ENCODE measurements at regions not wholly inside any gene's neighbourhood (a gene's known extent, or its start where the extent isn't known, plus 50 kb on each side); places are given as distances from the start of the nearest gene placed in this dataset.
"Not testable (repeated sequence)": the region's sequence is repeated elsewhere in the genome, so short reads cannot be mapped to it uniquely, and the experiment has no call there.

GRCh38 chr4:162610116-162610515 lies 446.3 kb upstream of the FSTL5 start:
- FAIRE-seq, result no peak

DNA sequence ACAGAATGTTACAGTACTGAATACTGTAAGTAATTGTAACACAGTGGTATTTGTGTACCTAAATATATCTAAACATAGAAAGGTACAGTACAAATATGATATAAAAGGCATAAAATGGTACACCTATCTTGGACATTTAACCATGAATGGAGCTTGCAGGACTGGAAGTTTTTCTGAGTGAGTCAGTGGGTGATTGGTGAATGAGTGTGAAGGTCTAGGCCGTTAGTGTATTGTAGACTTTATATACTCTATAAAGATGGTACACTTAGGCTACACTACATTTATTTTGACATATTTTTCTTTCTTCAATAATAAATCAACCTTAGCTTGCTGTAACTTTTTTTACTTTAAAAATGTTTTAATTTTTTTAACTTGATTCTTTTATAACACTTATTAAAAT lies 422.5 kb upstream of the FSTL5 start:
- FAIRE-seq, result no peak

DNA sequence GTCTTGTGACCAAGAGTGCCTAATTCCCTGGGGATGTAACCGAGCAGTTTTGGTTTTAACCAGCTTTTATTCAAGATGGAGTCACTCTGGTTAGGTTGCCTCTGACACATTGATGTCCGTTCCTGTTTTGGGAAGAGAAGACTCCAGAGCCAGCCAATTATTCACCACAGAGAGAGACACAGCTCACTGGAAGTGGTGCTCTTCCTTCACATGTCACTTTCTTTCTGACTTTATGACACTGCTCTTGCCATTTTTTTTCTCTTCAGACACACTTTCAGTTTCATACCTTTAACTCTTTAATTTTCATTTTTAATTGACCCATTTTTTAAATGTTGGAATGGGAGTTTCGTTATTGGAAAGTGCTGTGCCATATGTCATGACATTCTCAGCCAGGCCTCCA lies 418.4 kb upstream of the FSTL5 start:
- no peak for FAIRE-seq

- no peak for FAIRE-seq
Observed at GRCh38 chr4:162565730-162566129, 401.9 kb upstream of the FSTL5 start.

DNA sequence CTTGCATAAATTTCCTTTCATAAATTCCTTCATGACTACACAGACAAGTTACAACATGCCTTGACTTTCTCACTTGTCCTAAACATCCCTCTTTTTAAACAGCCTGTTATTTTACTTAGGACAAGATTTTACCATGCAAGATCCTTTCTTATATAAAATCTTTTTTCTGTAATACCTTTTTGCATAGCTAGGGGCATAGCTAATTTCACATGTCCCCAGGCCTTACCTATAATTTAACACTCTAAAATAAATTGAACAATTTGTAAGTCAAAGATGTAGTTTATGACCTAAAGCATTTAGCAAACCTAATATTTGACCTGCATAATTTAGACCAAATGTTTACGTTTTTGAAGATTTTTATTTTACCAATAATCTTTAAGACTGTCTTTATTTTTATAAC lies 396.3 kb upstream of the FSTL5 start:
- no peak for FAIRE-seq

DNA sequence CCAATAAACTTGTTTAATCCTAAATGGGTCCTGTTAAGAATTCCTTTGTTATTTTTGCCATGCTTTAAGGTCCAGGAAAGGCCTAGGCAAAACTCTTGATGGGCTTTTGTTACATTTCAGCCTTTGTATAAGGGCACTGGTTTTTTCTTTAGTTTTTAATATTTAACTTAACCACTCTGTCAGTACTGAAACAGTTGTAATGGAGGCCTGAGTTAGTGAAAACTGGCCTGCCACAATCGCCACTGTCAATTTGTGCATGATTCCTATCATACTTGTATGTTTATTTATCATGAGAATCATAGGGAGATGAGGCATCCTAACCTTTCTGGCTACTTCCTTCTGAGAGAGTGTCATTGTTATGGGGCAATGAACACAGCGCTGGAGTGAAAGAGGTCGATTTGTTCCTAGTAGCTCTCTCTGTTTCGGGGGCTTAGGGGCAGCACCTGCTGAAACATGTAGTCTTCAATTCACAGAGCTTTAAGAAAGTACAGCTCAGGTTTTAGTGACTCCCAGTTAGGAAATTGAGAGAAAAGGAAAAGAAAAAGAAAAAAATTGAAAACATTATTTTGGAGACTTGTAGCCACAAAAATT lies 393.8 kb upstream of the FSTL5 start:
- FAIRE-seq, result no peak

- no peak for FAIRE-seq
Observed at GRCh38 chr4:162535121-162535520, 371.3 kb upstream of the FSTL5 start.

GRCh38 chr4:162523171-162523570 lies 359.4 kb upstream of the FSTL5 start:
- no peak for FAIRE-seq

- FAIRE-seq, result no peak
Observed at GRCh38 chr4:162522724-162523123, 358.9 kb upstream of the FSTL5 start.

- no peak for FAIRE-seq
Observed at GRCh38 chr4:162510937-162511336, 347.1 kb upstream of the FSTL5 start.

DNA sequence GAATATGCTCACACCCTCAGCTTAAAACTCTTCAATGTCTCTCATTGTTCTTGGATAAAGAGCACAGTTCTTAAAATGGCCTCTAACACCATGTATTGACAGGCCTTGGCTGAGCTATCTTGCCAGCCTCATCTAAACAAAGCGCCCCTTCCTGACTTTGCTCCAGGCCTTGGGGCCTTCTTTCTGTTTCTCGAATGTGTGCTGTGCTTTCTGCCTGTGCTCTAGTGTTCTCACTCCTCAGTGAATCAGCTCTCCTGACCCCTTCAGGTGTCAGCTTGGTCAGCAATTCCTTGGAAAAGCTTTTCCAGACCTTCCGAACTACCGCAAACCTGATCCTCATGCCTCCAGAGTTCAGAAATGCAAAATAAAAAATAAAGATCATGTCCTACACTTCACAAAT lies 346.3 kb upstream of the FSTL5 start:
- FAIRE-seq, result no peak

DNA sequence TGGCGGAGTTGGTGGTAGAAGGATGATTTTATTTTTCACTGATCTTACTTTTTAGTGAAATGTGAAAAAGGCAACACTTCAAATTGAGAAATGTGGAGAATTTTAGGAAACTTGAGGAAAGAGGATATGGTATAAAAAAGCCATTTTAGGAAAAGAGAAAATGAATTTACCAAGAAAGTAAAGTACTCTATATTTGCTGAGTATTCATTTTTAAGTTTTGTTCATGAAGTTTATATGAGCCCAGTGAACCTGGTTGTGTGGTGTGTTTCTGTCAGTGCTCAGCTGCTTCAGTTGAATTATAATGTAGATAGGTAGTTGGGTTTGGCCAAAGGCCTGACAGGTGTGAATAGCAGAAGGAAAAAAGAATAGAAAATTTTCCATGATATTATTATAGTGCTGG lies 345.5 kb upstream of the FSTL5 start:
- FAIRE-seq, result no peak

- FAIRE-seq, result no peak
Observed at GRCh38 chr4:162506253-162506652, 342.5 kb upstream of the FSTL5 start.

- FAIRE-seq, result no peak
Observed at GRCh38 chr4:162503868-162504267, 340.1 kb upstream of the FSTL5 start.

DNA sequence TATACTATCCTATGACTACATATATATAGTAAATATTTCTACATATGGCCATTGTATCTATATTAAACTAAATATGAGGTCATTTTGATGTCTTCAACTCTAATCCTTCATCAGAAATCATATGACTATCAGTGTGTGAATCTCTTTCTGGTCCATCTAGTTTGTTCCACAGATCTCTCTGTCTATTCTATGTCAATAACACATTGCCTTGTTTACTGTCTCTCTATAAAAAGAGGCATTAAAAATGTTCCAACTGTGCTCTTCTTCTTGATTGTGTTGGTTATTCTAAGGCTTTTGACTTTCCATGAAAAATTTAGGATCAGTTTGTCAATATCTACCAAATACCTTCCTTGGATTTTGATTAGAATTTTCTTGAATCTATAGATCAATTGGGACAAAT lies 338.3 kb upstream of the FSTL5 start:
- FAIRE-seq, result no peak

GRCh38 chr4:162499478-162499877 lies 335.7 kb upstream of the FSTL5 start:
- FAIRE-seq, result peak; percentile 6

DNA sequence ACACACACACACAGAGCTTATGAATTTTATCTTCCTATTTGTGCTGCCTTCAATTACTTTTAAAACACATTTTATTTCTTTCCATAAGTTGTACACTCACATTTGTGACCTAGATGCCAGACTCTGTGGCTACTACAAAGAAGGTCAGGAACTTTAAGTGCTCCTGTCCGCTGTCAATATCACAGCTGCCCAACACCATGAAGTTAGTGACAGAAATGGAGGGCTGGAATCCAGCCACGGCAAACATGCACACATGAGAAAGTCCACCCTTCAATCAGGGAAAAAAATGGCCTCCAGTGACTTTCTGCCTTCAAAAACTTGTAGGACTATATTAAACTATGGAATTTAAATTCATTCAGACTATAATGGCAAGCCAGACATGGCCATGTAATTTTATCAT lies 334.4 kb upstream of the FSTL5 start:
- FAIRE-seq, result no peak

DNA sequence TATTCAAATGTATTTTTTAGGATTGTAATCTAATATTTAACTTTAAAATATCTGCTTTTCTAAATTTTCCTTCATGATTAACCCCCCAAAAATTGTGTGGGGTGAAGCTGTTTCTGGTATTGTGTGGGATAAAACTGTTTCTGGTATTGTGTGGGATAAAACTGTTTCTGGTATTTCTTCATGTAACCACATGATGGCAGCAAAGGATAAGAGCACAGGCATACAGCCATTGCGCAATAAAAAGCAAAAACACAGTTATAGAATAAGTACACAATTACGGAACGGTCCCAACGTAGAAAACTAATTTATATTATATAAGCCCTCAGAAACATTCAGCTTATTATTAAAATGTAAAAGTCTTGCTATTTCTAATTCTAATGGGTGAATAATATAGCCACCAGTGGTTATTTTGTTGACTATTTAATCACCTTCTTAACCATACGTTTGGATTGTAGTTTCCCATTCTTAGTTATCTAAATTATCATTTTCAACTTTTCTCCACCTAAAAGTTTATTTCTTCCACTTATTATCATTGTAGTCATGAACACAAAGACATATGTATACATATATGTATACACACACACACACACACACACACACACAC lies 333.9 kb upstream of the FSTL5 start:
- peak; percentile 89 for FAIRE-seq

DNA sequence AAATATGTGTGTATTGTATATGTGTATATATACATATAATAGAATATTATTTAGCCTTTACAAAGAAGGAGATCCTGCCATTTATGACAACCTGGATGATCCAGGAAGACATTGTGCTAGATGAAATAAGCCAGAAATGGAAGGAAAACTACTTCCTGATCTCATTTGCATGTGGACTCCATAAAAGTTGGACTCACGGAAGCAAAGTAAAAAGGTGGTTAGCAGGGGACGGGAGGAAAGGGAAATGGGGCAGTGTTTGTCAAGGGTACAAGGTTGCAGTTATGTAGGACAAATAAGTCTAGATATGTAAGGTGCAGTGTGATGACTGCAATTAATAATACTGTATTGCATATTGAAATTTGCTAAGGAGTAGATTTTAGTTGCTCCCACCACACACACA lies 331.1 kb upstream of the FSTL5 start:
- FAIRE-seq, result no peak

DNA sequence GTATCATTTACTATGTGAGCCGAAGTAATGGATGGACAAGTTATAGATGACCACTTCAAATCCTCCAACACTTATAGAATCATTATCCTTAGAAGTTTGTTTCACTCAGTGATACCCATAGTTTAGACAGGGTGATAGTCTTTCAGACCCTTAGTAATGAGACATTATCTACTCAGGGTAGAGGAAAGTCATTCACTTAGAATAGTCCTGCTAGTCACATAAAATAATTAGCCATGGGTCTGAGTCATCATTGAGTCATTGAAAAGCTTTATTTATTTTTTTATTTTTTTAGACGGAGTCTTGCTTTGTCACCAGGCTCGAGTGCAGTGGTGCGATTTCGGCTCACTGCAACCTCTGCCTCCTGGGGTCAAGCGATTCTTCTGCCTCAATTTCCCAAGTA lies 321.7 kb upstream of the FSTL5 start:
- no peak for FAIRE-seq

- no peak for FAIRE-seq
Observed at GRCh38 chr4:162475246-162475645, 311.4 kb upstream of the FSTL5 start.

- FAIRE-seq, result no peak
Observed at GRCh38 chr4:162469977-162470376, 306.2 kb upstream of the FSTL5 start.

DNA sequence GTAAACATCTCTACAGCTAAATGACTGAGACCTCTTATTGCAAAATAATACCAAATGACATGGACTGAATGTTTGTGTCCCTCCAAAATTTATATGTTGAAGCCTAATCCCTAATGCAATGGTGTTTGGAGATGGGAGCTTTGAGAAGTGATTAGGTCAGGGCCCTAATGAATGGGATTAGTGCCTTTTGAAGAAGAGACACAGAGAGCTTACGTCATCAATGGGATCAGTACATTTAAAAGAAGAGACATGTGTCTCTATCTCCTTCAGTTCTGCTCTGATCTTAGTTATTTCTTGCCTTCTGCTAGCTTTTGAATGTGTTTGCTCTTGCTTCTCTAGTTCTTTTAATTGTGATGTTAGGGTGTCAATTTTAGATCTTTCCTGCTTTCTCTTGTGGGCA lies 301.6 kb upstream of the FSTL5 start:
- not testable (repeated sequence) for FAIRE-seq

- FAIRE-seq, result peak; percentile 95
Observed at GRCh38 chr4:162461952-162462351, 298.2 kb upstream of the FSTL5 start.

GRCh38 chr4:162458051-162458450 lies 294.3 kb upstream of the FSTL5 start:
- no peak for FAIRE-seq
